Ishikawa (cell line): ENCODE measurements at regions not wholly inside any gene's neighbourhood (a gene's known extent, or its start where the extent isn't known, plus 50 kb on each side); places are given as distances from the start of the nearest gene placed in this dataset.

Experiments
- CEBPB ChIP-seq: IDR thresholded peaks from 2 replicates; pipeline ENCODE4 v1.6.1; 2012
- CREB1 ChIP-seq: IDR thresholded peaks from 2 replicates; pipeline ENCODE4 v1.6.1; 2012; ENCODE audit warnings: low read depth
- EGR1 ChIP-seq: IDR thresholded peaks from 2 replicates; pipeline ENCODE4 v1.6.1; 2012
- EP300 ChIP-seq: IDR thresholded peaks from 2 replicates; pipeline ENCODE4 v1.6.1; 2012; ENCODE audit warnings: borderline replicate concordance
- FOXM1 ChIP-seq: IDR thresholded peaks from 2 replicates; pipeline ENCODE4 v1.6.1; 2012; ENCODE audit warnings: low read depth, borderline replicate concordance
- NFIC ChIP-seq: IDR thresholded peaks from 2 replicates; pipeline ENCODE4 v1.6.1; 2012
- TAF1 ChIP-seq: IDR thresholded peaks from 2 replicates; pipeline ENCODE4 v1.6.1; 2012; ENCODE audit warnings: low read depth, mild to moderate bottlenecking
- YY1 ChIP-seq: IDR thresholded peaks from 2 replicates; pipeline ENCODE4 v1.6.1; 2012; ENCODE audit warnings: low read depth
- ZBTB7A ChIP-seq: IDR thresholded peaks from 2 replicates; pipeline ENCODE4 v1.6.1; 2012; ENCODE audit warnings: low read depth
- TF ChIP-seq, protein P1 (sequence below): IDR thresholded peaks from 2 replicates; pipeline ENCODE4 v1.6.1; 2012; ENCODE audit warnings: low read depth, mild to moderate bottlenecking

DNA sequence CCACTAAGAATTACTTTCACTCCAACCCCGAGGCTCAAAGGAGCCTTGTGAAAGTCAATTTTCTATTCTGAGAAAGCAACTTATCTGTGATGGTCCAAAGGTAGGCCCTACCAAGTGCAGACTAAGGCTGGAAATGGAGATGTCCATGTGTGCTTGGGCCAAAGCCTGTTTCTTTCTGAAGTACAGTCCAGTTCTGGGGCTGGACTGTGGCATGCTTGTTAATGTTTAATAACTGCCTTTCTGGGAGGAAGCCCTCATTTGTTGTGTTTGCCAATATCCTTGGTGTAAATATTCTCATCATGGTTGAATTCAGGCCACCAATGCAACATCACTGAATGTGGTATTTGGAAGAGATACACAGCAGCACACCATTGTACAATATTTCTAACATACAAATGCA is 182.3 kb upstream of the BCL6 start:
- TF ChIP-seq EP300: no peak
- TF ChIP-seq NFIC: no peak
- TF ChIP-seq YY1: no peak
- TF ChIP-seq CEBPB: no peak
- TF ChIP-seq FOXM1: no peak
- no peak for TF ChIP-seq TAF1
- TF ChIP-seq, protein P1, sequence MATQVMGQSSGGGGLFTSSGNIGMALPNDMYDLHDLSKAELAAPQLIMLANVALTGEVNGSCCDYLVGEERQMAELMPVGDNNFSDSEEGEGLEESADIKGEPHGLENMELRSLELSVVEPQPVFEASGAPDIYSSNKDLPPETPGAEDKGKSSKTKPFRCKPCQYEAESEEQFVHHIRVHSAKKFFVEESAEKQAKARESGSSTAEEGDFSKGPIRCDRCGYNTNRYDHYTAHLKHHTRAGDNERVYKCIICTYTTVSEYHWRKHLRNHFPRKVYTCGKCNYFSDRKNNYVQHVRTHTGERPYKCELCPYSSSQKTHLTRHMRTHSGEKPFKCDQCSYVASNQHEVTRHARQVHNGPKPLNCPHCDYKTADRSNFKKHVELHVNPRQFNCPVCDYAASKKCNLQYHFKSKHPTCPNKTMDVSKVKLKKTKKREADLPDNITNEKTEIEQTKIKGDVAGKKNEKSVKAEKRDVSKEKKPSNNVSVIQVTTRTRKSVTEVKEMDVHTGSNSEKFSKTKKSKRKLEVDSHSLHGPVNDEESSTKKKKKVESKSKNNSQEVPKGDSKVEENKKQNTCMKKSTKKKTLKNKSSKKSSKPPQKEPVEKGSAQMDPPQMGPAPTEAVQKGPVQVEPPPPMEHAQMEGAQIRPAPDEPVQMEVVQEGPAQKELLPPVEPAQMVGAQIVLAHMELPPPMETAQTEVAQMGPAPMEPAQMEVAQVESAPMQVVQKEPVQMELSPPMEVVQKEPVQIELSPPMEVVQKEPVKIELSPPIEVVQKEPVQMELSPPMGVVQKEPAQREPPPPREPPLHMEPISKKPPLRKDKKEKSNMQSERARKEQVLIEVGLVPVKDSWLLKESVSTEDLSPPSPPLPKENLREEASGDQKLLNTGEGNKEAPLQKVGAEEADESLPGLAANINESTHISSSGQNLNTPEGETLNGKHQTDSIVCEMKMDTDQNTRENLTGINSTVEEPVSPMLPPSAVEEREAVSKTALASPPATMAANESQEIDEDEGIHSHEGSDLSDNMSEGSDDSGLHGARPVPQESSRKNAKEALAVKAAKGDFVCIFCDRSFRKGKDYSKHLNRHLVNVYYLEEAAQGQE: no peak
- TF ChIP-seq CREB1: no peak
- no peak for TF ChIP-seq ZBTB7A
- TF ChIP-seq EGR1: no peak
